Neuron (in vitro differentiated cells): ENCODE measurements at regions not wholly inside any gene's neighbourhood (a gene's known extent, or its start where the extent isn't known, plus 50 kb on each side); places are given as distances from the start of the nearest gene placed in this dataset.

Experiments
- H2AFZ ChIP-seq: one replicate; pipeline ENCODE4 v1.6.1; 2013; ENCODE audit warnings: low read depth, mild to moderate bottlenecking, inconsistent platforms, low read length, moderate library complexity
- H3K27me3 ChIP-seq: one replicate; pipeline ENCODE4 v1.6.1; 2013; ENCODE audit warnings: low read length; ENCODE audit not compliant: insufficient read depth
- H3K36me3 ChIP-seq: one replicate; pipeline ENCODE4 v1.6.1; 2013; ENCODE audit warnings: low read length; ENCODE audit not compliant: insufficient read depth
- H3K4me1 ChIP-seq: one replicate; pipeline ENCODE4 v1.6.1; 2013; ENCODE audit warnings: low read length; ENCODE audit not compliant: insufficient read depth
- H3K4me3 ChIP-seq: 2 replicates; pipeline ENCODE4 v1.5.1; 2013; ENCODE audit warnings: mild to moderate bottlenecking, low read length, moderate library complexity
- H3K9me3 ChIP-seq: one replicate; pipeline ENCODE4 v1.6.1; 2013; ENCODE audit warnings: low read length

- Histone ChIP-seq H3K4me3 (no peak overlapping the region), H2AFZ (no peak overlapping the region), H3K4me1 (peaks cover 3% of the 10 kb centered on the region), H3K36me3 (no peaks in the 10 kb centered on the region), H3K9me3 (no peaks in the 10 kb centered on the region), H3K27me3 (no peaks in the 10 kb centered on the region)
Measured at GRCh38 chr15:47246317-47246716, 471.0 kb upstream of the SEMA6D start.

GRCh38 chr15:47258521-47258920 is 458.8 kb upstream of the SEMA6D start:
- H3K4me3 ChIP-seq = no peak overlapping the region
- H2AFZ ChIP-seq = no peak overlapping the region
- H3K4me1 ChIP-seq = no peaks in the 10 kb centered on the region
- H3K27me3 ChIP-seq = no peaks in the 10 kb centered on the region
- H3K9me3 ChIP-seq = no peaks in the 10 kb centered on the region
- no peaks in the 10 kb centered on the region for H3K36me3 ChIP-seq

- no peak overlapping the region for H2AFZ ChIP-seq
- no peaks in the 10 kb centered on the region for H3K9me3 ChIP-seq
- no peaks in the 10 kb centered on the region for H3K27me3 ChIP-seq
- H3K36me3 ChIP-seq = no peaks in the 10 kb centered on the region
- H3K4me1 ChIP-seq = no peaks in the 10 kb centered on the region
- no peak overlapping the region for H3K4me3 ChIP-seq
Measured at GRCh38 chr15:47265686-47266085, 451.6 kb upstream of the SEMA6D start.

- Histone ChIP-seq H3K9me3 (no peaks in the 10 kb centered on the region), H2AFZ (no peak overlapping the region), H3K27me3 (no peaks in the 10 kb centered on the region), H3K4me1 (no peaks in the 10 kb centered on the region), H3K36me3 (no peaks in the 10 kb centered on the region), H3K4me3 (no peak overlapping the region)
Measured at GRCh38 chr15:47266566-47266965, 450.7 kb upstream of the SEMA6D start.

- Histone ChIP-seq H3K4me1 (no peaks in the 10 kb centered on the region), H3K36me3 (no peaks in the 10 kb centered on the region), H3K4me3 (no peak overlapping the region), H3K9me3 (no peaks in the 10 kb centered on the region), H2AFZ (no peak overlapping the region), H3K27me3 (no peaks in the 10 kb centered on the region)
Measured at GRCh38 chr15:47273864-47274263, 443.4 kb upstream of the SEMA6D start.

GRCh38 chr15:47283246-47283645 is 434.1 kb upstream of the SEMA6D start:
- H3K4me3 ChIP-seq = no peak overlapping the region
- no peak overlapping the region for H2AFZ ChIP-seq
- no peaks in the 10 kb centered on the region for H3K36me3 ChIP-seq
- H3K9me3 ChIP-seq = no peaks in the 10 kb centered on the region
- no peaks in the 10 kb centered on the region for H3K4me1 ChIP-seq
- no peaks in the 10 kb centered on the region for H3K27me3 ChIP-seq

- H3K9me3 ChIP-seq = no peaks in the 10 kb centered on the region
- H3K4me1 ChIP-seq = no peaks in the 10 kb centered on the region
- no peaks in the 10 kb centered on the region for H3K27me3 ChIP-seq
- H3K36me3 ChIP-seq = no peaks in the 10 kb centered on the region
- no peak overlapping the region for H3K4me3 ChIP-seq
- H2AFZ ChIP-seq = no peak overlapping the region
Measured at GRCh38 chr15:47288794-47289193, 428.5 kb upstream of the SEMA6D start.

- no peaks in the 10 kb centered on the region for H3K4me1 ChIP-seq
- no peak overlapping the region for H3K4me3 ChIP-seq
- H3K9me3 ChIP-seq = no peaks in the 10 kb centered on the region
- H3K36me3 ChIP-seq = no peaks in the 10 kb centered on the region
- no peak overlapping the region for H2AFZ ChIP-seq
- H3K27me3 ChIP-seq = no peaks in the 10 kb centered on the region
Measured at GRCh38 chr15:47289656-47290055, 427.6 kb upstream of the SEMA6D start.

- no peaks in the 10 kb centered on the region for H3K36me3 ChIP-seq
- H3K9me3 ChIP-seq = no peaks in the 10 kb centered on the region
- no peaks in the 10 kb centered on the region for H3K4me1 ChIP-seq
- no peaks in the 10 kb centered on the region for H3K27me3 ChIP-seq
- no peak overlapping the region for H3K4me3 ChIP-seq
- H2AFZ ChIP-seq = no peak overlapping the region
Measured at GRCh38 chr15:47291767-47292166, 425.5 kb upstream of the SEMA6D start.

- Histone ChIP-seq H3K4me3 (no peak overlapping the region), H3K27me3 (no peaks in the 10 kb centered on the region), H3K36me3 (no peaks in the 10 kb centered on the region), H3K4me1 (no peaks in the 10 kb centered on the region), H2AFZ (no peak overlapping the region), H3K9me3 (no peaks in the 10 kb centered on the region)
Measured at GRCh38 chr15:47292638-47293190, 424.6 kb upstream of the SEMA6D start.

- Histone ChIP-seq H3K4me1 (no peaks in the 10 kb centered on the region), H3K27me3 (no peaks in the 10 kb centered on the region), H3K36me3 (no peaks in the 10 kb centered on the region), H3K9me3 (no peaks in the 10 kb centered on the region), H3K4me3 (no peak overlapping the region), H2AFZ (no peak overlapping the region)
Measured at GRCh38 chr15:47293466-47294162, 423.7 kb upstream of the SEMA6D start.

- H3K9me3 ChIP-seq = no peaks in the 10 kb centered on the region
- no peaks in the 10 kb centered on the region for H3K27me3 ChIP-seq
- no peaks in the 10 kb centered on the region for H3K4me1 ChIP-seq
- no peaks in the 10 kb centered on the region for H3K36me3 ChIP-seq
- H3K4me3 ChIP-seq = no peak overlapping the region
- H2AFZ ChIP-seq = no peak overlapping the region
Measured at GRCh38 chr15:47294765-47295259, 422.5 kb upstream of the SEMA6D start.

GRCh38 chr15:47296881-47297280 is 420.4 kb upstream of the SEMA6D start:
- no peaks in the 10 kb centered on the region for H3K9me3 ChIP-seq
- H3K4me3 ChIP-seq = no peak overlapping the region
- no peak overlapping the region for H2AFZ ChIP-seq
- no peaks in the 10 kb centered on the region for H3K36me3 ChIP-seq
- H3K4me1 ChIP-seq = no peaks in the 10 kb centered on the region
- H3K27me3 ChIP-seq = no peaks in the 10 kb centered on the region
